Hematopoietic multipotent progenitor cell treated with erythropoietin and hydrocortisone succinate and interleukin-3 and kit ligand, for 4 days (in vitro differentiated cells): ENCODE measurements at regions not wholly inside any gene's neighbourhood (a gene's known extent, or its start where the extent isn't known, plus 50 kb on each side); places are given as distances from the start of the nearest gene placed in this dataset.
A peak's percentile ranks its signal among the peaks of the same experiment; 100 is the strongest.
"Not testable (repeated sequence)": the region's sequence is repeated elsewhere in the genome, so short reads cannot be mapped to it uniquely, and the experiment has no call there.

Source experiments
- DNase-seq: peaks from one replicate; pipeline ENCODE4 v3.0.0-alpha.2; 2015

- no peak for DNase-seq
Observed at GRCh38 chr22:23500508-23501260, 79.4 kb downstream of the IGLL1 start.

- DNase-seq, result no peak
Observed at GRCh38 chr22:23499845-23500500, 80.1 kb downstream of the IGLL1 start.

- DNase-seq, result no peak
Observed at GRCh38 chr22:23498811-23499798, 81.0 kb downstream of the IGLL1 start.

- not testable (repeated sequence) for DNase-seq
Observed at GRCh38 chr22:23497889-23498288, 82.2 kb downstream of the IGLL1 start.

- no peak for DNase-seq
Observed at GRCh38 chr22:23497016-23497885, 82.8 kb downstream of the IGLL1 start.

GRCh38 chr22:23496445-23496833 lies 83.7 kb downstream of the IGLL1 start:
- no peak for DNase-seq

- peak; percentile 30 for DNase-seq
Observed at GRCh38 chr22:23495614-23496444, 84.3 kb downstream of the IGLL1 start.

- DNase-seq, result no peak
Observed at GRCh38 chr22:23494930-23495266, 85.2 kb downstream of the IGLL1 start.

GRCh38 chr22:23485490-23485889 lies 94.6 kb downstream of the IGLL1 start:
- no peak for DNase-seq

- DNase-seq, result no peak
Observed at GRCh38 chr22:23484651-23485050, 95.4 kb downstream of the IGLL1 start.

GRCh38 chr22:23481369-23481768 lies 98.7 kb downstream of the IGLL1 start:
- no peak for DNase-seq

- peak; percentile 56 for DNase-seq
Observed at GRCh38 chr22:23478175-23478574, 101.9 kb downstream of the IGLL1 start.

- DNase-seq, result not testable (repeated sequence)
Observed at GRCh38 chr22:23474531-23474930, 105.6 kb downstream of the IGLL1 start.

GRCh38 chr22:23473901-23474300 lies 106.2 kb downstream of the IGLL1 start:
- no peak for DNase-seq

- not testable (repeated sequence) for DNase-seq
Observed at GRCh38 chr22:23472376-23472775, 107.7 kb downstream of the IGLL1 start.

- no peak for DNase-seq
Observed at GRCh38 chr22:23471698-23472097, 108.4 kb downstream of the IGLL1 start.

- no peak for DNase-seq
Observed at GRCh38 chr22:23470811-23471389, 109.2 kb downstream of the IGLL1 start.

- DNase-seq, result no peak
Observed at GRCh38 chr22:23467721-23468294, 112.3 kb downstream of the IGLL1 start.

GRCh38 chr22:23466351-23466750 lies 113.7 kb downstream of the IGLL1 start:
- DNase-seq, result no peak

- DNase-seq, result not testable (repeated sequence)
Observed at GRCh38 chr22:23464796-23465195, 115.3 kb downstream of the IGLL1 start.
